Hepatocyte (in vitro differentiated cells): ENCODE measurements at regions not wholly inside any gene's neighbourhood (a gene's known extent, or its start where the extent isn't known, plus 50 kb on each side); places are given as distances from the start of the nearest gene placed in this dataset.

Experiments used
- DNase-seq: peaks from one replicate; pipeline ENCODE4 v3.0.0-alpha.2; 2016; ENCODE audit warnings: low spot score
- H2AFZ ChIP-seq: fragments of 200-600 bp; sonication (generic); 2 replicates; pipeline ENCODE4 v1.6.0; 2016; ENCODE audit warnings: antibody characterized with exemption, mild to moderate bottlenecking
- H3K27ac ChIP-seq: fragments of 200-600 bp; sonication (generic); 2 replicates; pipeline ENCODE4 v1.5.1; 2016; ENCODE audit warnings: mild to moderate bottlenecking
- H3K27me3 ChIP-seq: fragments of 200-600 bp; sonication (generic); 2 replicates; pipeline ENCODE4 v1.6.1; 2016
- H3K36me3 ChIP-seq: fragments of 200-600 bp; sonication (generic); replicated peaks from 2 replicates; pipeline ENCODE4 v1.5.1; 2016; ENCODE audit warnings: low read depth; ENCODE audit not compliant: insufficient read depth
- H3K4me1 ChIP-seq: fragments of 200-600 bp; sonication (generic); 2 replicates; pipeline ENCODE4 v1.5.1; 2016; ENCODE audit warnings: mild to moderate bottlenecking, moderate library complexity; ENCODE audit not compliant: insufficient read depth
- H3K4me2 ChIP-seq: fragments of 200-600 bp; sonication (generic); 2 replicates; pipeline ENCODE4 v1.6.0; 2016
- H3K4me3 ChIP-seq: fragments of 200-600 bp; sonication (generic); 2 replicates; pipeline ENCODE4 v1.5.1; 2016; ENCODE audit warnings: mild to moderate bottlenecking
- H3K79me2 ChIP-seq: fragments of 200-600 bp; sonication (generic); 2 replicates; pipeline ENCODE4 v1.6.0; 2017; ENCODE audit warnings: mild to moderate bottlenecking
- H3K9me2 ChIP-seq: fragments of 200-600 bp; sonication (generic); replicated peaks from 2 replicates; pipeline ENCODE4 v1.6.0; 2017; ENCODE audit warnings: mild to moderate bottlenecking; ENCODE audit not compliant: insufficient read depth
- H3K9me3 ChIP-seq: fragments of 200-600 bp; sonication (generic); 2 replicates; pipeline ENCODE4 v1.5.1; 2016; ENCODE audit warnings: low read depth, mild to moderate bottlenecking
- H4K20me1 ChIP-seq: fragments of 200-600 bp; sonication (generic); 2 replicates; pipeline ENCODE4 v1.6.0; 2016; ENCODE audit warnings: mild to moderate bottlenecking; ENCODE audit not compliant: insufficient read depth, poor library complexity, severe bottlenecking
- CTCF ChIP-seq: fragments of 200-600 bp; sonication (generic); IDR thresholded peaks from 2 replicates; pipeline ENCODE4 v1.5.1; 2016; ENCODE audit warnings: antibody characterized with exemption, mild to moderate bottlenecking; ENCODE audit not compliant: poor library complexity
- EZH2 ChIP-seq: fragments of 200-600 bp; sonication (generic); IDR thresholded peaks from 2 replicates; pipeline ENCODE4 v1.6.1; 2016; ENCODE audit warnings: antibody characterized with exemption, mild to moderate bottlenecking, borderline replicate concordance
- EZH2phosphoT487 ChIP-seq: fragments of 200-600 bp; sonication (generic); IDR thresholded peaks from one replicate; pipeline ENCODE4 v1.6.1; 2018; ENCODE audit warnings: antibody characterized with exemption, mild to moderate bottlenecking, low read depth, moderate library complexity; ENCODE audit not compliant: unreplicated experiment, severe bottlenecking
- WGBS: methylation state at CpG from one replicate; pipeline ENCODE4 v1.1.6; 2016; ENCODE audit warnings: low lambda C conversion rate; ENCODE audit errors: missing lambda C conversion rate; 5-methylcytosine and 5-hydroxymethylcytosine counted together

DNA sequence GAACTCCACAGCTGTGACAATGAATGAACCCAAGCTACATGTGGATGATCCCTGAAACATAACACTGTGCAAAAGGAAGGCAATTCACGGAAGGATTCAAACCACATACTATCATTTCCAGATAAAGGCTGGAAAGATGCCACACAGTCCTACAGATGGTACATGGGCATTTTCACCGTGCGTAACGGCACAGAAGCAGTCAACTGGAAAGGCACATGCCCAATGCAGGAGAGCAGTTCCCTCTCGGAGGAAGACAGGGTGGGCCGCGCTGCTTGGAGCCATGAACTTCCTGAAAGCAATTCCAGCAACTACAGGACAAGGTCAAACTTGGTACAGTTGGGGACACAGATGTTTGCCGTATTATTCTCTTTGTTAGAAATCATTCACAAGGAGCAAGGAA, 103.7 kb downstream of the SHANK2 start:
- WGBS = 92% methylated on average over 8 of the region's 8 CpGs

DNA sequence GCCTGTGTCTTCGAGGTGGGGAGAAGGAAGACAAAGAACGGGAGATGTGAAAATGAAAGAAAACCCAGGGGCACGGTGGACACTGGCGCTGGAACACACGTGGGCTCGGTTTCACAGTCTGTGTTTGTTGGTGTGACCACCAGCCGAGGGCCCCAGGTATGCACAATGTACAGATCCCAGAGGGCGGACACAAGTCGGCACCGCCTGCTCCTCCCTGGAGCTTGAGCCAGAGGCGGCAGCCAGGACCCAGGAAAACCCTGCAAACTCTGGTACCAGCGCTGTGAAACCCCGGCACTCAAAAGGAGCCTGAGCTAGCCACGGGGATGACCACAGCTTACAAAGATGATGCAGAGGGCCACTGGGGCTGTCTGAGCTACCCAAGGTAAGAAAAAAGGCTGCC, 105.0 kb downstream of the SHANK2 start:
- H3K9me3 ChIP-seq = no peaks in the 10 kb centered on the region
- H3K36me3 ChIP-seq = no peaks in the 10 kb centered on the region
- no peak for TF ChIP-seq EZH2
- no peak for TF ChIP-seq CTCF
- no peak for TF ChIP-seq EZH2phosphoT487
- H4K20me1 ChIP-seq = no peaks in the 10 kb centered on the region
- H3K27me3 ChIP-seq = no peaks in the 10 kb centered on the region
- H3K27ac ChIP-seq = no peak overlapping the region
- no peak overlapping the region for H2AFZ ChIP-seq
- DNase-seq = no peak
- no peak overlapping the region for H3K4me2 ChIP-seq
- 94% methylated on average over 14 of the region's 14 CpGs for WGBS
- no peaks in the 10 kb centered on the region for H3K9me2 ChIP-seq
- no peak overlapping the region for H3K4me3 ChIP-seq
- H3K79me2 ChIP-seq = no peaks in the 10 kb centered on the region
- peaks cover 4% of the 10 kb centered on the region for H3K4me1 ChIP-seq

More for the DNA sequence above, 103.7 kb downstream of the SHANK2 start:
- Histone ChIP-seq H3K9me3 (no peaks in the 10 kb centered on the region), H3K4me1 (peaks cover 12% of the 10 kb centered on the region), H3K27ac (no peak overlapping the region), H3K4me2 (no peak overlapping the region), H3K4me3 (no peak overlapping the region), H4K20me1 (no peaks in the 10 kb centered on the region), H2AFZ (no peak overlapping the region), H3K27me3 (no peaks in the 10 kb centered on the region), H3K9me2 (no peaks in the 10 kb centered on the region), H3K79me2 (no peaks in the 10 kb centered on the region), H3K36me3 (no peaks in the 10 kb centered on the region)
- DNase-seq = no peak
- no peak for TF ChIP-seq EZH2phosphoT487
- no peak for TF ChIP-seq EZH2
- no peak for TF ChIP-seq CTCF

GRCh38 chr11:71146846-71147245, 105.5 kb downstream of the SHANK2 start:
- no peaks in the 10 kb centered on the region for H3K9me2 ChIP-seq
- H3K27ac ChIP-seq = no peak overlapping the region
- no peak overlapping the region for H3K4me2 ChIP-seq
- H3K27me3 ChIP-seq = no peaks in the 10 kb centered on the region
- no peak for DNase-seq
- no peaks in the 10 kb centered on the region for H3K36me3 ChIP-seq
- H2AFZ ChIP-seq = no peak overlapping the region
- H3K79me2 ChIP-seq = no peaks in the 10 kb centered on the region
- TF ChIP-seq CTCF = no peak
- TF ChIP-seq EZH2phosphoT487 = no peak
- TF ChIP-seq EZH2 = no peak
- H3K4me1 ChIP-seq = no peaks in the 10 kb centered on the region
- no peaks in the 10 kb centered on the region for H4K20me1 ChIP-seq
- H3K4me3 ChIP-seq = no peak overlapping the region
- H3K9me3 ChIP-seq = no peaks in the 10 kb centered on the region
- 96% methylated on average over 19 of the region's 20 CpGs for WGBS
